ENCODE measurements at regions not wholly inside any gene's neighbourhood (a gene's known extent, or its start where the extent isn't known, plus 50 kb on each side); places are given as distances from the start of the nearest gene placed in this dataset.
"Not testable (repeated sequence)": the region's sequence is repeated elsewhere in the genome, so short reads cannot be mapped to it uniquely, and the experiment has no call there.

- TF ChIP-seq CTCF (tag by site-specific recombination; IDR thresholded peaks at IDR 0.05); ZNF701 (tag by site-specific recombination; IDR thresholded peaks at IDR 0.05); ZFP69B (tag by site-specific recombination; IDR thresholded peaks at IDR 0.05); ZNF37A (tag by site-specific recombination; IDR thresholded peaks at IDR 0.05); ZNF169 (tag by site-specific recombination; IDR thresholded peaks at IDR 0.05); SP2 (tag by site-specific recombination; IDR thresholded peaks at IDR 0.05); ZNF121 (tag by site-specific recombination; IDR thresholded peaks at IDR 0.05); SCRT1 (tag by site-specific recombination; IDR thresholded peaks at IDR 0.05; ENCODE audit: borderline replicate concordance); ZBTB20 (tag by site-specific recombination; IDR thresholded peaks at IDR 0.05); YY1 (tag by site-specific recombination; IDR thresholded peaks at IDR 0.05); REPIN1 (tag by site-specific recombination; IDR thresholded peaks at IDR 0.05; ENCODE audit: low read depth); ZBTB7A (tag by site-specific recombination; IDR thresholded peaks at IDR 0.05; ENCODE audit: low read depth); ZNF776 (tag by site-specific recombination; IDR thresholded peaks at IDR 0.05; ENCODE audit: borderline replicate concordance); ZNF707 (tag by site-specific recombination; IDR thresholded peaks at IDR 0.05): not testable (repeated sequence)
Observed at GRCh38 chr1:143873650-143874049, 98.1 kb downstream of the FAM72C start.
